Panc1 (cell line): ENCODE measurements at regions not wholly inside any gene's neighbourhood (a gene's known extent, or its start where the extent isn't known, plus 50 kb on each side); places are given as distances from the start of the nearest gene placed in this dataset.

Experiments
- ATAC-seq: fragments of 200-7000 bp; cut with Tn5 transposase; 2 replicates; pipeline ENCODE4 v1.9.1; 2020; ENCODE audit warnings: mild to moderate bottlenecking, moderate library complexity
- BruUV-seq: library from RNA; stranded (reverse); fragments of 400-500 nt; replicated peaks from 2 replicates; lab custom pipeline; 2021; lab: Mats Ljungman, UMichigan
- CTCF ChIA-PET: fragments of 300-600 bp; sonication (Branson Sonifier 250); formaldehyde crosslinking; loops from one replicate; lab custom pipeline; 2022; ENCODE audit warnings: antibody characterized with exemption; lab: Charles Lee
- POLR2A ChIA-PET: fragments of 300-600 bp; sonication (Branson Sonifier 250); formaldehyde crosslinking; loops from one replicate; lab custom pipeline; 2022; ENCODE audit warnings: antibody characterized with exemption; lab: Charles Lee
- DNase-seq: peaks from one replicate; pipeline ENCODE4 v3.0.0-alpha.2; 2010; ENCODE audit warnings: low read depth, low spot score
- H3K27ac ChIP-seq: 2 replicates; pipeline ENCODE4 v1.5.1; 2011; ENCODE audit warnings: mild to moderate bottlenecking, low read length, inconsistent platforms
- H3K27me3 ChIP-seq: fragments of 200-500 bp; sonication (Bioruptor generic); 2 replicates; pipeline ENCODE4 v1.6.0; 2014; ENCODE audit warnings: low read length, inconsistent platforms; ENCODE audit not compliant: control insufficient read depth, insufficient read depth
- H3K36me3 ChIP-seq: fragments of 200-500 bp; sonication (Bioruptor generic); 2 replicates; pipeline ENCODE4 v1.5.1; 2014; ENCODE audit warnings: inconsistent platforms, mild to moderate bottlenecking, low read length, moderate library complexity; ENCODE audit not compliant: control insufficient read depth, insufficient read depth
- H3K4me1 ChIP-seq: 2 replicates; pipeline ENCODE4 v1.5.1; 2011; ENCODE audit warnings: inconsistent platforms, mild to moderate bottlenecking, low read length, moderate library complexity; ENCODE audit not compliant: control insufficient read depth, insufficient read depth
- H3K4me3 ChIP-seq, 2 experiments: 2 replicates each; pipeline ENCODE4 v1.5.1; 2011 to 2012; ENCODE audit warnings: low read depth in 2 of 2, low read length in 2 of 2, mild to moderate bottlenecking in 2 of 2, inconsistent platforms in 1 of 2, moderate library complexity in 1 of 2
- H3K9me3 ChIP-seq: fragments of 200-500 bp; sonication (Bioruptor generic); 2 replicates; pipeline ENCODE4 v1.5.1; 2014; ENCODE audit warnings: low read depth, mild to moderate bottlenecking, inconsistent platforms, low read length, moderate library complexity; ENCODE audit not compliant: control insufficient read depth, insufficient read depth
- POLR2AphosphoS5 ChIP-seq: IDR thresholded peaks from 2 replicates; pipeline ENCODE4 v1.6.1; 2012; ENCODE audit warnings: mild to moderate bottlenecking, low read depth, low read length, moderate library complexity
- SIN3A ChIP-seq: IDR thresholded peaks from 2 replicates; pipeline ENCODE4 v1.6.1; 2012; ENCODE audit warnings: low read depth, mild to moderate bottlenecking, low read length, moderate library complexity, borderline replicate concordance; ENCODE audit not compliant: insufficient read depth
- TCF7L2 ChIP-seq: IDR thresholded peaks from 2 replicates; pipeline ENCODE4 v1.6.1; 2011; ENCODE audit warnings: mild to moderate bottlenecking, low read depth, low read length, inconsistent platforms
- in situ Hi-C: cut with HindIII; loops from 2 replicates; pipeline ENCODE4 v1.10.0; 2016; ENCODE audit warnings: low sequenced_read_pairs, low pct_unique_long_range_greater_than_20kb
- intact Hi-C: fragments of 100-400 bp; cut with micrococcal nuclease; formaldehyde crosslinking; loops from one replicate; pipeline ENCODE4 v1.10.0; 2022; ENCODE audit not compliant: unreplicated experiment
- TF ChIP-seq, protein P1 (sequence below): fragments of 450-650 bp; IDR thresholded peaks from 2 replicates; pipeline ENCODE4 v1.5.1; 2017; ENCODE audit warnings: mild to moderate bottlenecking
- TF ChIP-seq, protein P2 (sequence below), 2 experiments: IDR thresholded peaks; 2 replicates each; pipeline ENCODE4 v1.6.1; 2011 to 2012; ENCODE audit warnings: low read depth in 2 of 2, control low read depth in 1 of 2, low read length in 1 of 2, mild to moderate bottlenecking in 1 of 2, moderate library complexity in 1 of 2; ENCODE audit not compliant: insufficient read depth in 1 of 2

DNA sequence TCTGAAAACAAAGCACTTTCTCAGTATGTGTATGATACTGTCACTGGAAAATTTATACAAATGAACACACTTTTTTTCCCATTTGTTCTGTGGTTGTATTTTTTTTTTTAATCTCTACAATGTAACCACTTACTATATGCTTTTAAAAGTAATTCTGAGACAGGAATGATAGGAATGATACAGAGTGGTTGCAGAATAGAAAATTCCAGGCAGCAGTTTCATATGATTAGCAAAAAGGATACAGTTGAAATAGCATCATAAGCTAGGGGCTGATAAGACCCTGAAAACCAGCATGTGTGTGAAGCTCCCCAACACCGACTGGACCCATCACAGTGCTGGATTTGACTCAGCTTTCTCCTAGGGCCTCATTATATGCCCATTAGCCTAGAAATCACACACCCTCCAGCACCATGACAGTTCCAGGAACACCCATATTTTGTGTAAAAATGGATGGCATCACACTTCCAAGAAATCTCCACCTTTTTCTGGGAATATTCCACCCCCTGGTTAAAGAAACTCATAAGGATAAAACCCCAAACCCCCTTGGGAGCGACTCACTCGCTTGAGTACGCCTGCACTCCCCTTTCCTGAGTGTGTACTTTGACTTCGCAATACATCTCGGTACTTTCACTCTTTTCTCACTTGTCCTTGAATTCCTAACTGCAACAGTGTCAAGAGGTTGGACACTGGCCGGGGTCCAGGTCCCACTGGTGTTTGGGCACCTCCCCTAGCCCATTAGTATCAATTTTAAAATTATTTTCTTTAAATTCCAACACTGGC lies 77.4 kb upstream of the AGA start:
- DNase-seq (no peak), ATAC-seq (no peak)
- H3K4me1 ChIP-seq: no peaks in the 10 kb centered on the region
- no peaks in the 10 kb centered on the region for H3K27me3 ChIP-seq
- ChIA-PET CTCF (no interaction called here), POLR2A (no interaction called here)
- no peaks in the 10 kb centered on the region for H3K9me3 ChIP-seq
- intact Hi-C loops: no loop called here
- H3K4me3 ChIP-seq: no peak overlapping the region
- no peaks in the 10 kb centered on the region for H3K36me3 ChIP-seq
- in situ Hi-C loops: no loop called here
- TF ChIP-seq, protein P1, sequence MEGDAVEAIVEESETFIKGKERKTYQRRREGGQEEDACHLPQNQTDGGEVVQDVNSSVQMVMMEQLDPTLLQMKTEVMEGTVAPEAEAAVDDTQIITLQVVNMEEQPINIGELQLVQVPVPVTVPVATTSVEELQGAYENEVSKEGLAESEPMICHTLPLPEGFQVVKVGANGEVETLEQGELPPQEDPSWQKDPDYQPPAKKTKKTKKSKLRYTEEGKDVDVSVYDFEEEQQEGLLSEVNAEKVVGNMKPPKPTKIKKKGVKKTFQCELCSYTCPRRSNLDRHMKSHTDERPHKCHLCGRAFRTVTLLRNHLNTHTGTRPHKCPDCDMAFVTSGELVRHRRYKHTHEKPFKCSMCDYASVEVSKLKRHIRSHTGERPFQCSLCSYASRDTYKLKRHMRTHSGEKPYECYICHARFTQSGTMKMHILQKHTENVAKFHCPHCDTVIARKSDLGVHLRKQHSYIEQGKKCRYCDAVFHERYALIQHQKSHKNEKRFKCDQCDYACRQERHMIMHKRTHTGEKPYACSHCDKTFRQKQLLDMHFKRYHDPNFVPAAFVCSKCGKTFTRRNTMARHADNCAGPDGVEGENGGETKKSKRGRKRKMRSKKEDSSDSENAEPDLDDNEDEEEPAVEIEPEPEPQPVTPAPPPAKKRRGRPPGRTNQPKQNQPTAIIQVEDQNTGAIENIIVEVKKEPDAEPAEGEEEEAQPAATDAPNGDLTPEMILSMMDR: no peak
- TF ChIP-seq POLR2AphosphoS5 (no peak), SIN3A (no peak), TCF7L2 (no peak)
- TF ChIP-seq, protein P2, sequence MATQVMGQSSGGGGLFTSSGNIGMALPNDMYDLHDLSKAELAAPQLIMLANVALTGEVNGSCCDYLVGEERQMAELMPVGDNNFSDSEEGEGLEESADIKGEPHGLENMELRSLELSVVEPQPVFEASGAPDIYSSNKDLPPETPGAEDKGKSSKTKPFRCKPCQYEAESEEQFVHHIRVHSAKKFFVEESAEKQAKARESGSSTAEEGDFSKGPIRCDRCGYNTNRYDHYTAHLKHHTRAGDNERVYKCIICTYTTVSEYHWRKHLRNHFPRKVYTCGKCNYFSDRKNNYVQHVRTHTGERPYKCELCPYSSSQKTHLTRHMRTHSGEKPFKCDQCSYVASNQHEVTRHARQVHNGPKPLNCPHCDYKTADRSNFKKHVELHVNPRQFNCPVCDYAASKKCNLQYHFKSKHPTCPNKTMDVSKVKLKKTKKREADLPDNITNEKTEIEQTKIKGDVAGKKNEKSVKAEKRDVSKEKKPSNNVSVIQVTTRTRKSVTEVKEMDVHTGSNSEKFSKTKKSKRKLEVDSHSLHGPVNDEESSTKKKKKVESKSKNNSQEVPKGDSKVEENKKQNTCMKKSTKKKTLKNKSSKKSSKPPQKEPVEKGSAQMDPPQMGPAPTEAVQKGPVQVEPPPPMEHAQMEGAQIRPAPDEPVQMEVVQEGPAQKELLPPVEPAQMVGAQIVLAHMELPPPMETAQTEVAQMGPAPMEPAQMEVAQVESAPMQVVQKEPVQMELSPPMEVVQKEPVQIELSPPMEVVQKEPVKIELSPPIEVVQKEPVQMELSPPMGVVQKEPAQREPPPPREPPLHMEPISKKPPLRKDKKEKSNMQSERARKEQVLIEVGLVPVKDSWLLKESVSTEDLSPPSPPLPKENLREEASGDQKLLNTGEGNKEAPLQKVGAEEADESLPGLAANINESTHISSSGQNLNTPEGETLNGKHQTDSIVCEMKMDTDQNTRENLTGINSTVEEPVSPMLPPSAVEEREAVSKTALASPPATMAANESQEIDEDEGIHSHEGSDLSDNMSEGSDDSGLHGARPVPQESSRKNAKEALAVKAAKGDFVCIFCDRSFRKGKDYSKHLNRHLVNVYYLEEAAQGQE (IDR thresholded peaks at IDR 0.05; ENCODE audit: insufficient read depth in 1 of 2, low read depth in 2 of 2, low read length in 1 of 2): no peak
- BruUV-seq: no TSS peak
- no peak overlapping the region for H3K27ac ChIP-seq

- Histone ChIP-seq H3K4me3 (no peak overlapping the region), H3K9me3 (no peaks in the 10 kb centered on the region), H3K27me3 (no peaks in the 10 kb centered on the region), H3K4me1 (no peaks in the 10 kb centered on the region), H3K27ac (no peak overlapping the region), H3K36me3 (no peaks in the 10 kb centered on the region)
- TF ChIP-seq POLR2AphosphoS5: no peak
- TF ChIP-seq, protein P2 (IDR thresholded peaks at IDR 0.05; ENCODE audit: insufficient read depth in 1 of 2, low read depth in 2 of 2, low read length in 1 of 2): no peak
- TF ChIP-seq, protein P1: no peak
- TF ChIP-seq SIN3A: no peak
- TF ChIP-seq TCF7L2: no peak
- in situ Hi-C loops: no loop called here
- ChIA-PET CTCF (interaction anchor here (0.7 kb wide), 1 partner anchor 55 kb away, joined by 4 read pairs; no protein-coding TSS in a partner anchor), POLR2A (no interaction called here)
- DNase-seq (no peak), ATAC-seq (no peak)
- BruUV-seq: no TSS peak
- intact Hi-C loops: no loop called here
Observed at GRCh38 chr4:177528620-177529019, 86.4 kb upstream of the AGA start.
